GM18511 (cell line): ENCODE measurements at regions not wholly inside any gene's neighbourhood (a gene's known extent, or its start where the extent isn't known, plus 50 kb on each side); places are given as distances from the start of the nearest gene placed in this dataset.
"Not testable (repeated sequence)": the region's sequence is repeated elsewhere in the genome, so short reads cannot be mapped to it uniquely, and the experiment has no call there.

Source experiments
- ATAC-seq: cut with Tn5 transposase; IDR thresholded peaks from one replicate; pipeline ENCODE4 v1.9.1; 2021; ENCODE audit warnings: mild to moderate bottlenecking, moderate library complexity; ENCODE audit not compliant: unreplicated experiment

GRCh38 chr15:20292422-20293005, 249.1 kb downstream of the GOLGA6L6 start:
- not testable (repeated sequence) for ATAC-seq

GRCh38 chr15:20291616-20292015, 250.0 kb downstream of the GOLGA6L6 start:
- ATAC-seq = not testable (repeated sequence)

- not testable (repeated sequence) for ATAC-seq
These were observed 251.0 kb downstream of the GOLGA6L6 start for GRCh38 chr15:20290606-20291005.

- ATAC-seq = not testable (repeated sequence)
These were observed 252.0 kb downstream of the GOLGA6L6 start for GRCh38 chr15:20289538-20290103.

- ATAC-seq = not testable (repeated sequence)
These were observed 252.6 kb downstream of the GOLGA6L6 start for GRCh38 chr15:20288800-20289537.

GRCh38 chr15:20286559-20286958, 255.0 kb downstream of the GOLGA6L6 start:
- not testable (repeated sequence) for ATAC-seq

GRCh38 chr15:20285696-20286300, 255.8 kb downstream of the GOLGA6L6 start:
- not testable (repeated sequence) for ATAC-seq

- ATAC-seq = not testable (repeated sequence)
These were observed 256.6 kb downstream of the GOLGA6L6 start for GRCh38 chr15:20284891-20285535.

- not testable (repeated sequence) for ATAC-seq
These were observed 257.9 kb downstream of the GOLGA6L6 start for GRCh38 chr15:20283651-20284050.

- ATAC-seq = not testable (repeated sequence)
These were observed 259.1 kb downstream of the GOLGA6L6 start for GRCh38 chr15:20282491-20282943.

GRCh38 chr15:20281567-20282275, 259.9 kb downstream of the GOLGA6L6 start:
- not testable (repeated sequence) for ATAC-seq

GRCh38 chr15:20280933-20281463, 260.6 kb downstream of the GOLGA6L6 start:
- ATAC-seq = no peak

GRCh38 chr15:20280141-20280932, 261.3 kb downstream of the GOLGA6L6 start:
- ATAC-seq = not testable (repeated sequence)

GRCh38 chr15:20279056-20279455, 262.5 kb downstream of the GOLGA6L6 start:
- not testable (repeated sequence) for ATAC-seq

- ATAC-seq = not testable (repeated sequence)
These were observed 263.2 kb downstream of the GOLGA6L6 start for GRCh38 chr15:20278376-20278775.

- not testable (repeated sequence) for ATAC-seq
These were observed 264.1 kb downstream of the GOLGA6L6 start for GRCh38 chr15:20277451-20277850.

GRCh38 chr15:20276312-20277114, 265.1 kb downstream of the GOLGA6L6 start:
- not testable (repeated sequence) for ATAC-seq

GRCh38 chr15:20275373-20275967, 266.1 kb downstream of the GOLGA6L6 start:
- not testable (repeated sequence) for ATAC-seq
